ENCODE measurements at regions not wholly inside any gene's neighbourhood (a gene's known extent, or its start where the extent isn't known, plus 50 kb on each side); places are given as distances from the start of the nearest gene placed in this dataset.

- Histone ChIP-seq H3K9me2 (ENCODE audit: insufficient read depth, low read length) (no peaks in the 10 kb centered on the region), H3K79me2 (ENCODE audit: insufficient read depth, low read depth, low read length) (no peaks in the 10 kb centered on the region), H4K20me1 (ENCODE audit: insufficient read depth, low read length) (no peaks in the 10 kb centered on the region), H3K4me2 (ENCODE audit: low read length) (no peak overlapping the region), H3K4me1 (ENCODE audit: insufficient read depth, low read length, poor library complexity, severe bottlenecking) (no peaks in the 10 kb centered on the region), H2AFZ (ENCODE audit: low read length) (no peak overlapping the region), H3K36me3 (ENCODE audit: insufficient read depth, low read length) (no peaks in the 10 kb centered on the region), H3K4me3 (ENCODE audit: low read depth, low read length, poor library complexity, severe bottlenecking) (no peak overlapping the region), H3K27ac (ENCODE audit: low read depth, low read length, poor library complexity, severe bottlenecking) (no peak overlapping the region), H3K9me3 (ENCODE audit: low read length) (no peaks in the 10 kb centered on the region)
- no TSS peak for BruUV-seq (replicated peaks)
- ChIA-PET CTCF (ENCODE audit: unreplicated experiment) (no interaction called here), POLR2A (no interaction called here)
- no peak for DNase-seq (ENCODE audit: low spot score)
- no peak for TF ChIP-seq CTCF (conservative IDR thresholded peaks at IDR 0.05; ENCODE audit: low read length)
- TF ChIP-seq EZH2phosphoT487 (IDR thresholded peaks at IDR 0.05; ENCODE audit: borderline replicate concordance, low read depth, low read length) = no peak
- intact Hi-C loops (cut with micrococcal nuclease; ENCODE audit: unreplicated experiment) = no loop called here
These were observed 100.1 kb upstream of the TPM1 start for GRCh38 chr15:62942428-62942827.

GRCh38 chr15:62945063-62945462 lies 97.5 kb upstream of the TPM1 start:
- ChIA-PET CTCF (ENCODE audit: unreplicated experiment) (no interaction called here), POLR2A (interaction anchor here (0.7 kb wide), 1 partner anchor 923 kb away, joined by 3 read pairs; no protein-coding TSS in a partner anchor)
- Histone ChIP-seq H3K4me2 (ENCODE audit: low read length) (no peak overlapping the region), H4K20me1 (ENCODE audit: insufficient read depth, low read length) (no peaks in the 10 kb centered on the region), H3K4me1 (ENCODE audit: insufficient read depth, low read length, poor library complexity, severe bottlenecking) (no peaks in the 10 kb centered on the region), H3K36me3 (ENCODE audit: insufficient read depth, low read length) (no peaks in the 10 kb centered on the region), H3K9me3 (ENCODE audit: low read length) (no peaks in the 10 kb centered on the region), H3K79me2 (ENCODE audit: insufficient read depth, low read depth, low read length) (no peaks in the 10 kb centered on the region), H3K27ac (ENCODE audit: low read depth, low read length, poor library complexity, severe bottlenecking) (no peak overlapping the region), H2AFZ (ENCODE audit: low read length) (no peak overlapping the region), H3K4me3 (ENCODE audit: low read depth, low read length, poor library complexity, severe bottlenecking) (no peak overlapping the region), H3K9me2 (ENCODE audit: insufficient read depth, low read length) (no peaks in the 10 kb centered on the region)
- no TSS peak for BruUV-seq (replicated peaks)
- no peak for DNase-seq (ENCODE audit: low spot score)
- intact Hi-C loops (cut with micrococcal nuclease; ENCODE audit: unreplicated experiment) = no loop called here
- TF ChIP-seq EZH2phosphoT487 (IDR thresholded peaks at IDR 0.05; ENCODE audit: borderline replicate concordance, low read depth, low read length) = no peak
- TF ChIP-seq CTCF (conservative IDR thresholded peaks at IDR 0.05; ENCODE audit: low read length) = no peak

GRCh38 chr15:62945760-62946159 lies 96.8 kb upstream of the TPM1 start:
- no peaks in the 10 kb centered on the region for H3K9me3 ChIP-seq (ENCODE audit: low read length)
- DNase-seq (ENCODE audit: low spot score) = no peak
- ChIA-PET POLR2A (no interaction called here), CTCF (ENCODE audit: unreplicated experiment) (no interaction called here)
- H3K4me2 ChIP-seq (ENCODE audit: low read length) = no peak overlapping the region
- H3K79me2 ChIP-seq (ENCODE audit: insufficient read depth, low read depth, low read length) = no peaks in the 10 kb centered on the region
- H3K9me2 ChIP-seq (ENCODE audit: insufficient read depth, low read length) = no peaks in the 10 kb centered on the region
- intact Hi-C loops (cut with micrococcal nuclease; ENCODE audit: unreplicated experiment) = no loop called here
- no peak overlapping the region for H3K4me3 ChIP-seq (ENCODE audit: low read depth, low read length, poor library complexity, severe bottlenecking)
- H3K27ac ChIP-seq (ENCODE audit: low read depth, low read length, poor library complexity, severe bottlenecking) = no peak overlapping the region
- no TSS peak for BruUV-seq (replicated peaks)
- no peak overlapping the region for H2AFZ ChIP-seq (ENCODE audit: low read length)
- H3K36me3 ChIP-seq (ENCODE audit: insufficient read depth, low read length) = no peaks in the 10 kb centered on the region
- no peak for TF ChIP-seq CTCF (conservative IDR thresholded peaks at IDR 0.05; ENCODE audit: low read length)
- no peak for TF ChIP-seq EZH2phosphoT487 (IDR thresholded peaks at IDR 0.05; ENCODE audit: borderline replicate concordance, low read depth, low read length)
- H4K20me1 ChIP-seq (ENCODE audit: insufficient read depth, low read length) = no peaks in the 10 kb centered on the region
- H3K4me1 ChIP-seq (ENCODE audit: insufficient read depth, low read length, poor library complexity, severe bottlenecking) = no peaks in the 10 kb centered on the region
